Activated effector memory CD4-positive, alpha-beta T cell treated with Interleukin-2 at 50 U/mL for 16 hours (primary cell): ENCODE measurements at regions not wholly inside any gene's neighbourhood (a gene's known extent, or its start where the extent isn't known, plus 50 kb on each side); places are given as distances from the start of the nearest gene placed in this dataset.
"Not testable (repeated sequence)": the region's sequence is repeated elsewhere in the genome, so short reads cannot be mapped to it uniquely, and the experiment has no call there.

Source experiments
- DNase-seq: peaks from one replicate; pipeline ENCODE4 v3.0.0-alpha.2; 2020

GRCh38 chr1:146630302-146630701 is 307.8 kb upstream of the NBPF12 start:
- DNase-seq = not testable (repeated sequence)

- not testable (repeated sequence) for DNase-seq
Observed at GRCh38 chr1:146618582-146618981, 319.5 kb upstream of the NBPF12 start.

- DNase-seq = not testable (repeated sequence)
Observed at GRCh38 chr1:146604681-146605080, 333.4 kb upstream of the NBPF12 start.

- DNase-seq = not testable (repeated sequence)
Observed at GRCh38 chr1:146600720-146601307, 337.3 kb upstream of the NBPF12 start.

GRCh38 chr1:146599906-146600305 is 338.2 kb upstream of the NBPF12 start:
- DNase-seq = not testable (repeated sequence)

GRCh38 chr1:146581229-146581628 is 352.4 kb upstream of the NOTCH2NLA start:
- not testable (repeated sequence) for DNase-seq

DNA sequence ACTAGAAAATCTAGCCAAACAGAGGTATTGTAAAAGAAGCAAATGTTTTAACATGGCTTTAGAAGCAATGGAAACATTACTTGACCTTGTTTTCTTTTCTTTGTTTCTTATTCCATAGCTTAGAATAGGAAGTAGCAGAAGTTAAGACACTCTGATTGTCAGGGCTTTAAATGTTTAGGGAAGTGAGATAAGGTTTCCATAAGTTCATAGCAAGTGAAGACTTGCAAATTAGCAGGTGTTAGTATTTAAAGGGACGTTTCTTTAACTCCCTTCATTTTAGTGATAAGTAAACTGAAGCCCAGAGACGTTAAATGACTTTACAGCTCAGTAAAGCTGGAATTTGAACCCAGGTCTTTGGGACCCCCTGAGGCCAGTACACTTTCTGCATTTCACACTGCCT is 338.7 kb upstream of the NOTCH2NLA start:
- DNase-seq = not testable (repeated sequence)

DNA sequence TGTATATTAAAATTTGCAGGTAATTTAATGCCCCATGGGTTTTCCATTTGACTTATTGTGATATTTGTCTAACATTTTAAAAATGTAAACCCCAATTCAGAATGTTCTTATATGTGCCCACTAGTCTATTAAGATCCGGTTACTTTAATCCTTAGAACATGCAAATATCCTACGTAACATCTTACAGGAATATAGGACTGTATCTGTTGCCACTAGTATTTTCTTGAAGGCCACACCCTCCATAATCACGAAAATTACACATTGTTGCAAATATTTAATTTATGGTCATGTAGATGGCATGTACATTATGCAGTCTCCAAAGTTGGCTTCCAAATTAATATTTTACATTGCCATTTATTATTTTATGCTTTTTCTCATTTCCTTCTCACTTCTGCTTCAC is 329.2 kb upstream of the NOTCH2NLA start:
- DNase-seq = not testable (repeated sequence)

- DNase-seq = not testable (repeated sequence)
Observed at GRCh38 chr1:146556405-146556804, 327.6 kb upstream of the NOTCH2NLA start.

- not testable (repeated sequence) for DNase-seq
Observed at GRCh38 chr1:146552414-146552813, 323.6 kb upstream of the NOTCH2NLA start.

- DNase-seq = not testable (repeated sequence)
Observed at GRCh38 chr1:146548684-146549083, 319.9 kb upstream of the NOTCH2NLA start.

GRCh38 chr1:146546189-146546588 is 317.4 kb upstream of the NOTCH2NLA start:
- not testable (repeated sequence) for DNase-seq

GRCh38 chr1:146537775-146538373 is 309.1 kb upstream of the NOTCH2NLA start:
- not testable (repeated sequence) for DNase-seq

DNA sequence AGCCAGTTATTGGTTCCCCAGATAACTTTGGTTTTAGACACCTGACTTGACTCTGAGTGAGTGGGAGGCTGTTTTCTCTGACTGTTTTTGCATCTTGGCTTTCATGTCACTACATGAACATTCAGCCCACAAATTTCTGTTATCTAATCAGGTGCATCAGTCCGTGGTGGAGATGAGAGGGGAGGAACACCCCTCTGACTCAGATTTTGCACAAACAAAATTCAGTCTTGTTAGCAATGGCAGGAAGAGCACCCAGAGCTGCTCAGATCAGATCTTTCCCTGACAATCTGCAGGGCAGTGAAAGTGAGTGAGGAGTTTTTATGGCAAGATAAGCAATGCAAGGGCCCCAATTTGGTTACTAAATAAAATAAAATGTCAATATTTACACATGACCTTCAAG is 307.2 kb upstream of the NOTCH2NLA start:
- not testable (repeated sequence) for DNase-seq

- DNase-seq = not testable (repeated sequence)
Observed at GRCh38 chr1:146535575-146535974, 306.8 kb upstream of the NOTCH2NLA start.

GRCh38 chr1:146530958-146531357 is 302.1 kb upstream of the NOTCH2NLA start:
- DNase-seq = not testable (repeated sequence)

- DNase-seq = not testable (repeated sequence)
Observed at GRCh38 chr1:146522812-146523211, 294.0 kb upstream of the NOTCH2NLA start.

- DNase-seq = not testable (repeated sequence)
Observed at GRCh38 chr1:146522345-146522744, 293.5 kb upstream of the NOTCH2NLA start.

DNA sequence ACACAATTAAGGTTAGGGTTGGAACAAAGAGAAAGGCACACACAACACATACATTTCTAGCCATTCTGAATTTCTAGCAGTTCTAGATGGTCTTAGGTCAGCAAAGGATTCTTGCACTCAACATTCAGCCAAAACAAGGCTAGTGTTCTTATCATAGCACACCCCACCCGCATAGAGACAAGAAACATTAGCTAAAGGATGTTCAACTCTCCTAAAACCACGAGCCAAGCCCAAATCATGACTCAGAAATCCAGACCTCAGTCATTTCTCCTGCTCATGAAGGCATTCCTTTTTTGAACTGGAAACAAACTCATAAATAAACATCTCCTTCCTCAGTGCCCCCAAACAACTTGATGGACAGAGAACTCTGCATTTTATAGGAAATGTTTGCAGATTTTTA is 293.0 kb upstream of the NOTCH2NLA start:
- DNase-seq = not testable (repeated sequence)

DNA sequence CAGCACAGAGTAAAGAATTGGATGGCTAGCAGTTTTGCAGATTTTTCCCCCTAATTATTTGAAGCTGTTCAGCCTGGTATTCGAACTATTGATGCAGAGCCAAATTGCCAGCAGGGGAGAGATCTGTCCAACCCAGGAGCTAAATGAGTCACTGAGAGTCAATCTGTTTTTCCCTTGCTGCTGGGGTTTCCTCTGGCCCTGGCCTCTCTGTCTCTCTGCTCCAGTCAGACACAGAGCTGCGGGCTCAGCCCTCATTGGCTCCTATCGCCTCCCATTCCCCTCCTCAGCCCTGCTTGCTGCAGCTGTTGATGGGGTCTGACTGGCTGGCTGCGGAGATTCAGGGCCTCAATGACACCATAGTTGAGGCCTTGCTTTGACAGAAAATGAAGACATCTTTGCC is 284.9 kb upstream of the NOTCH2NLA start:
- not testable (repeated sequence) for DNase-seq

GRCh38 chr1:146511047-146511777 is 282.4 kb upstream of the NOTCH2NLA start:
- not testable (repeated sequence) for DNase-seq

DNA sequence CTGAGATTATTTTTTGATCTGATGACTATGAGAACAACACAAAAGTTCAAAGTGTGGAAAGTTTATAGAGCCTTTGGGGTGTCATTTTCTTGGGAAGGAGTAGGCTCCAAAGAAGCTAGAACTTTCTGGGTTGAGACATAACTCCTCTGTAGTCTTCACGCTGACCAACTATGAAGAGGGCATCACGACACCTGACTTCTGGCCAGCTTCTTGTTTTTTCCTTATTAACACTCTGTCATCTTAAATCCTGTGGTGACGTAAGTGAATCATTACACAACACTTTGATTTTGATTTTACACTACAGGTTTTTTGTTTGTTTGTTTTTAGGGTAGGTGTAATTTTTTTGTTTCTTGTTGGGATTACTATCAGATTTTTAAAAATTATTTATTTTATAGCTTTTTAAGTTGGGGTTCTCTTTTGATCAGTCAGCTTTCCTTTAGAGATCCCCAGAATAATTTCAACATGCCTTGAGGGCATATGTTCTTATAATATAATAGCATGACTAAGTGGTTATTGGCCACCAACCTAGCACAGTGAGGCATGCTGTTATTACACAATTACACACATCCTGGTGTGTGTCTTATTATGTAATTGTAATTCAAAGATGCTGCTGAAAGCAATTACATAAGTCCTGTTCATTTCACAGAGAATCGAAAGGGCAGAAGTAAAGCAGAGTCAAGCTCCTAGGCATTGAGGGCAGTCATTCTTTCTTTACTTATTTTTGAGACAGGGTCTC is 281.6 kb upstream of the NOTCH2NLA start:
- DNase-seq = not testable (repeated sequence)

- DNase-seq = not testable (repeated sequence)
Observed at GRCh38 chr1:146504121-146504520, 275.3 kb upstream of the NOTCH2NLA start.
